ENCODE measurements at regions not wholly inside any gene's neighbourhood (a gene's known extent, or its start where the extent isn't known, plus 50 kb on each side); places are given as distances from the start of the nearest gene placed in this dataset.

- 67 to 93% methylated on average over 1 to 2 of the region's 2 CpGs for WGBS, 2 donors
Observed at GRCh38 chr11:112759418-112759817, 201.8 kb upstream of the NCAM1 start.

GRCh38 chr11:112760396-112761059 is 200.7 kb upstream of the NCAM1 start:
- peaks cover 0 to 5% (median 0%) of the 10 kb centered on the region in 4 donors for H3K27me3 ChIP-seq
- TF ChIP-seq, protein P1, sequence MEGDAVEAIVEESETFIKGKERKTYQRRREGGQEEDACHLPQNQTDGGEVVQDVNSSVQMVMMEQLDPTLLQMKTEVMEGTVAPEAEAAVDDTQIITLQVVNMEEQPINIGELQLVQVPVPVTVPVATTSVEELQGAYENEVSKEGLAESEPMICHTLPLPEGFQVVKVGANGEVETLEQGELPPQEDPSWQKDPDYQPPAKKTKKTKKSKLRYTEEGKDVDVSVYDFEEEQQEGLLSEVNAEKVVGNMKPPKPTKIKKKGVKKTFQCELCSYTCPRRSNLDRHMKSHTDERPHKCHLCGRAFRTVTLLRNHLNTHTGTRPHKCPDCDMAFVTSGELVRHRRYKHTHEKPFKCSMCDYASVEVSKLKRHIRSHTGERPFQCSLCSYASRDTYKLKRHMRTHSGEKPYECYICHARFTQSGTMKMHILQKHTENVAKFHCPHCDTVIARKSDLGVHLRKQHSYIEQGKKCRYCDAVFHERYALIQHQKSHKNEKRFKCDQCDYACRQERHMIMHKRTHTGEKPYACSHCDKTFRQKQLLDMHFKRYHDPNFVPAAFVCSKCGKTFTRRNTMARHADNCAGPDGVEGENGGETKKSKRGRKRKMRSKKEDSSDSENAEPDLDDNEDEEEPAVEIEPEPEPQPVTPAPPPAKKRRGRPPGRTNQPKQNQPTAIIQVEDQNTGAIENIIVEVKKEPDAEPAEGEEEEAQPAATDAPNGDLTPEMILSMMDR (IDR thresholded peaks at IDR 0.05) = no peak
- no peak for TF ChIP-seq POLR2A (IDR thresholded peaks at IDR 0.05)
- no peak for DNase-seq
- intact Hi-C loops (cut with DNase I) = no loop called here
- no peaks in the 10 kb centered on the region for H3K4me1 ChIP-seq
- H3K4me3 ChIP-seq = no peak overlapping the region
- H3K27ac ChIP-seq = no peak overlapping the region
- WGBS, 2 donors = 66 to 76% methylated on average over 4 to 7 of the region's 7 CpGs
- no peaks in the 10 kb centered on the region for H3K36me3 ChIP-seq
- no peaks in the 10 kb centered on the region for H3K9me3 ChIP-seq

More at GRCh38 chr11:112759418-112759817, 201.8 kb upstream of the NCAM1 start:
- no peak for DNase-seq
- Histone ChIP-seq H3K9me3 (no peaks in the 10 kb centered on the region), H3K4me1 (no peaks in the 10 kb centered on the region), H3K27ac (no peak overlapping the region), H3K27me3 (peaks cover 0 to 5% (median 0%) of the 10 kb centered on the region in 4 donors), H3K36me3 (no peaks in the 10 kb centered on the region), H3K4me3 (no peak overlapping the region)
- no peak for TF ChIP-seq POLR2A (IDR thresholded peaks at IDR 0.05)
- TF ChIP-seq, protein P1 (IDR thresholded peaks at IDR 0.05) = no peak
- intact Hi-C loops (cut with DNase I) = no loop called here

- WGBS, 2 donors = 81 to 85% methylated on average over 1 to 6 of the region's 6 CpGs
Observed at GRCh38 chr11:112761911-112762706, 199.1 kb upstream of the NCAM1 start.

DNA sequence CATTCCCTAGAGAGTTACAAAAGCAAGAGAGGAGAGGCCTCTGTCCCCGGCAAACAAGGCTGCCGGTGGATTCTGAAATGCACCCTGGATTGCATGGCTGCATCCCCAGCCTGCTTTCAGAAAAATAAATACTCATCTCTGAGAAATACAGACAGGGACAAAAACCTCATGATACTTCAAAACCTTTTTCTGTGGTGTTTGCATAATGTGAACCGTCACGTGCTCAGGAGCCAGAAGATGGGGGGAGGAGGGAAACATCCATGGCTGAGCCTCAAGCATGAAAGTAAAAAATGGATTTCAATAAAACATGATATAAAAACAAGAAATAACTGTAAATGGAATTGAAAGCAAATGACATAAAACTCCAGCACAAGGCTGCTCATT is 198.5 kb upstream of the NCAM1 start:
- DNase-seq = no peak
- H3K9me3 ChIP-seq = no peaks in the 10 kb centered on the region
- H3K27me3 ChIP-seq = peaks cover 0 to 5% (median 0%) of the 10 kb centered on the region in 4 donors
- H3K27ac ChIP-seq = no peak overlapping the region
- WGBS, 2 donors = 56 to 58% methylated on average over 4 of the region's 4 CpGs
- H3K4me3 ChIP-seq = no peak overlapping the region
- no peaks in the 10 kb centered on the region for H3K36me3 ChIP-seq
- intact Hi-C loops (cut with DNase I) = no loop called here
- no peak for TF ChIP-seq POLR2A (IDR thresholded peaks at IDR 0.05)
- TF ChIP-seq, protein P1 (IDR thresholded peaks at IDR 0.05) = no peak
- H3K4me1 ChIP-seq = no peaks in the 10 kb centered on the region

More at GRCh38 chr11:112761911-112762706, 199.1 kb upstream of the NCAM1 start:
- Histone ChIP-seq H3K36me3 (no peaks in the 10 kb centered on the region), H3K27ac (no peak overlapping the region), H3K4me3 (no peak overlapping the region), H3K27me3 (peaks cover 0 to 5% (median 0%) of the 10 kb centered on the region in 4 donors), H3K4me1 (no peaks in the 10 kb centered on the region), H3K9me3 (no peaks in the 10 kb centered on the region)
- TF ChIP-seq, protein P1 (IDR thresholded peaks at IDR 0.05) = no peak
- TF ChIP-seq POLR2A (IDR thresholded peaks at IDR 0.05) = no peak
- DNase-seq = no peak
- intact Hi-C loops (cut with DNase I) = no loop called here

DNA sequence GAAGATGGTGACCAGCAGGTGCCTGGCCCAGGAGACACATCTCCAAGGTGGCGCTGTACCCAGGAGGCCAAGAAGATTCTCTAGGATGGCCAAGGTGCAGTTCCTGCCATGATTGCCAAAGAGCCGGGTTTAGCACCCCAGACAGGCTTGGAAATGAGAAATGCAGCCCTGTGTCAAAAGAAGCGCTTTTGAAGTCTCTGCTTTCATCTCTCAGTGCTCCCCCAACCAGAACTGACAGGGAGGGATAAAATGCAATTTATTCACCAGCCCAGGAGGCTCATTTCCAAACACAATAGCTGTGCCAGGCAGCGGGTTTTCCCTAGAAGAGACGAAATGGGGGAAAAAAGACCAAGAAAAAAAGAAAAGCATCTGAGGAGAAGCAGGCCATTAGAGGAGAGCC is 195.9 kb upstream of the NCAM1 start:
- no peak for DNase-seq
- Histone ChIP-seq H3K36me3 (no peaks in the 10 kb centered on the region), H3K4me3 (no peak overlapping the region), H3K9me3 (no peaks in the 10 kb centered on the region), H3K27ac (no peak overlapping the region), H3K27me3 (no peaks in the 10 kb centered on the region), H3K4me1 (no peaks in the 10 kb centered on the region)
- 72 to 82% methylated on average over 3 to 4 of the region's 5 CpGs for WGBS, 2 donors
- intact Hi-C loops (cut with DNase I) = no loop called here
- TF ChIP-seq, protein P1 (IDR thresholded peaks at IDR 0.05) = no peak
- TF ChIP-seq POLR2A (IDR thresholded peaks at IDR 0.05) = no peak
